ENCODE measurements at regions not wholly inside any gene's neighbourhood (a gene's known extent, or its start where the extent isn't known, plus 50 kb on each side); places are given as distances from the start of the nearest gene placed in this dataset.

DNA sequence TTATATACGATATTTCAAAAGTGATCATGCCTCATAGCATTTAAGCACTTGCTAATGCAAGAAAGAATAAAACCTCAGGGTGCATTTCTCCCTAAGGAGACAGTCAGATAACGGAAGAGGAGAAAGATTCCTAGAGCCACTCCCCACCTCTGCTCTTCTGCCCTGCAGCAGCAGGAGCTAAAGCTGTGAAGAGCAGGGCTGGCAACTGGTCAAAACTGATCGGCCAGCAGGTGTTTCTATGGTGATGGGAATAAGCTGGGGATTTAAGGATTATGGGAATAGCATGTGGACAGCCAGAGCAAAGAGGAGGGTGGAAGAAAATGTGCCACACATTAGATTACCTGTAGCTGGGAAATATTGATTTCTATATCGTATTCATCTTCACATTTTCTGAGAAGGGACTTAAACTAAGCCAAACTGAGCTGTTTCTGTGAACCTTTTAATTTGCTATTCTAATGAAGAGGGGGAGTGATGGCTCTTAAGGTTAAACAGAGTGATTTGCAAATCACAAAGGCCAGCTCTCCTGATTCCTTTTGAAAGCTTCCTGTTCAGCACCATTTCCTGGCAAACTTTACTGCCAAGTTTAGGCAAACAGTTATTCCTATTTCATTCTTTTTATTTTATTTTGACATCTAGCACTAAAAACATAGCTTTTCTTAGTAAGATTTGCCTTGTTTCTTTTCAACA is 268.9 kb upstream of the PFKP start:
- Mint-ChIP-seq H3K27ac (no peak overlapping the region), H3K27me3 (peaks cover 18% of the 10 kb centered on the region), H3K36me3 (ENCODE audit: low read depth) (no peaks in the 10 kb centered on the region), H3K9me3 (peaks cover 4% of the 10 kb centered on the region), H3K4me1 (ENCODE audit: low read depth) (no peaks in the 10 kb centered on the region), H3K4me3 (no peak overlapping the region)
- peaks cover 0 to 4% of the 10 kb centered on the region in 2 experiments for H3K9me3 ChIP-seq (ENCODE audit: control insufficient read depth in 1 of 2, insufficient read depth in 1 of 2, low read length in 2 of 2)
- no peak for DNase-seq
- intact Hi-C loops (cut with DNase I, micrococcal nuclease), result no loop called here
- no peaks in the 10 kb centered on the region for H3K36me3 ChIP-seq (ENCODE audit: insufficient read depth, low read length)
- no peak for ATAC-seq (ENCODE audit: poor library complexity)
- no peak overlapping the region for H3K27ac ChIP-seq (ENCODE audit: low read depth in 1 of 2, low read length in 2 of 2)
- H3K4me3 ChIP-seq (ENCODE audit: low read length), result no peak overlapping the region
- peaks cover 2 to 9% of the 10 kb centered on the region in 2 experiments for H3K27me3 ChIP-seq (ENCODE audit: control insufficient read depth in 1 of 2, insufficient read depth in 2 of 2, low read length in 2 of 2)
- no peak for TF ChIP-seq CTCF (IDR thresholded peaks at IDR 0.05)
- ChIA-PET POLR2A (no interaction called here), CTCF (no interaction called here)
- no peaks in the 10 kb centered on the region for H3K4me1 ChIP-seq (ENCODE audit: insufficient read depth, low read length)

- Mint-ChIP-seq H3K4me1 (ENCODE audit: low read depth) (no peaks in the 10 kb centered on the region), H3K27ac (no peak overlapping the region), H3K36me3 (ENCODE audit: low read depth) (no peaks in the 10 kb centered on the region), H3K27me3 (peaks cover 4% of the 10 kb centered on the region), H3K9me3 (peaks cover 5% of the 10 kb centered on the region), H3K4me3 (no peak overlapping the region)
- H3K27ac ChIP-seq (ENCODE audit: low read depth in 1 of 2, low read length in 2 of 2), result no peak overlapping the region
- intact Hi-C loops (cut with DNase I, micrococcal nuclease), result no loop called here
- no peak for TF ChIP-seq CTCF (IDR thresholded peaks at IDR 0.05)
- H3K4me1 ChIP-seq (ENCODE audit: insufficient read depth, low read length), result no peaks in the 10 kb centered on the region
- CTCF ChIA-PET, result no interaction called here
- H3K27me3 ChIP-seq (ENCODE audit: control insufficient read depth in 1 of 2, insufficient read depth in 2 of 2, low read length in 2 of 2), result no peaks in the 10 kb centered on the region
- DNase-seq, result peak in 3 of 14 experiments; percentile 8 to 18 (median 12)
- no peak overlapping the region for H3K4me3 ChIP-seq (ENCODE audit: low read length)
- no peak for ATAC-seq (ENCODE audit: poor library complexity)
- H3K36me3 ChIP-seq (ENCODE audit: insufficient read depth, low read length), result no peaks in the 10 kb centered on the region
- POLR2A ChIA-PET, result no interaction called here
- H3K9me3 ChIP-seq (ENCODE audit: control insufficient read depth in 1 of 2, insufficient read depth in 1 of 2, low read length in 2 of 2), result no peaks in the 10 kb centered on the region
These were observed 275.4 kb upstream of the PFKP start for GRCh38 chr10:2791774-2792443.

DNA sequence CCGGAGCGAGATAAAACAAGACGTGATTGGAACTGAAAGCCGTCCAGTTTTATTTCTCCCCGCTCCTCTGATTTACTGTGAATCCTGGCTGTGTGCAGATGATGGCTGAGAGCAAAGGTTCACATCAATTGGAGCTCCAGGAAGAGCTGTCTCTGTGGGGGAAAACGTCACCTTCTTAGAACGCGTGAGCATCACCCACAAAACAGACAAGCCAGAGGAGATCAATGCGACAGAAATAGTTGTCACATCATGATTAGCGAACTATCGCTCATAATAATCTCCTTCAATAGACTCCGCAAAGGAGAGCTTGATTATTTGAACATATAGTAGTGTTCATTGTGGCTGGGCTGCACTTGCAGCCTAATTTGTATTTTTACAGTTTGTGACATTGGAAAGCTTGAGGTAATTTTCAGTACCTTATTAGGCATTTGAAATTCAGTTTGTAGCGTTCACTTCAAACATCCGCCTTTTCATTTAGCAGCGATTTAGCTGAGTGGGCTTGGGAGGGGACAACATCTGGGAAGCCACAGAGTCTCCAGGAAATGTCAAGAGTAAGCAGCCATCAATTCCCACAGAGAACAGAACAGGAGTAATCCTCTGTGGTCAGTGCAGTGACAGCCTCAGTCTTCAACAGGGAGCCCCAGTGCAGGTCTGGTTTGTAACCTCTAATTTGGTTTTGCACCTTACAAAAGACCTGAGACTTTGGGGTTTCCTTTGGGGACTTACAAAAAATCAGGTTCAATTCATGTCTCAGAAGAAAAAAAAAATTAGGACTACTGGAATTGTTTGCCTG is 276.8 kb upstream of the PFKP start:
- no peaks in the 10 kb centered on the region for H3K27me3 ChIP-seq (ENCODE audit: control insufficient read depth in 1 of 2, insufficient read depth in 2 of 2, low read length in 2 of 2)
- Mint-ChIP-seq H3K9me3 (peaks cover 5% of the 10 kb centered on the region), H3K4me3 (no peak overlapping the region), H3K36me3 (ENCODE audit: low read depth) (no peaks in the 10 kb centered on the region), H3K4me1 (ENCODE audit: low read depth) (no peaks in the 10 kb centered on the region), H3K27ac (no peak overlapping the region), H3K27me3 (peaks cover 5% of the 10 kb centered on the region)
- H3K4me3 ChIP-seq (ENCODE audit: low read length), result no peak overlapping the region
- H3K9me3 ChIP-seq (ENCODE audit: control insufficient read depth in 1 of 2, insufficient read depth in 1 of 2, low read length in 2 of 2), result no peaks in the 10 kb centered on the region
- ChIA-PET CTCF (no interaction called here), POLR2A (no interaction called here)
- intact Hi-C loops (cut with DNase I, micrococcal nuclease), result no loop called here
- no peak overlapping the region for H3K27ac ChIP-seq (ENCODE audit: low read depth in 1 of 2, low read length in 2 of 2)
- DNase-seq (no peak), ATAC-seq (ENCODE audit: poor library complexity) (no peak)
- H3K4me1 ChIP-seq (ENCODE audit: insufficient read depth, low read length), result no peaks in the 10 kb centered on the region
- no peak for TF ChIP-seq CTCF (IDR thresholded peaks at IDR 0.05)
- no peaks in the 10 kb centered on the region for H3K36me3 ChIP-seq (ENCODE audit: insufficient read depth, low read length)
